HG03175 (cell line): ENCODE measurements at regions not wholly inside any gene's neighbourhood (a gene's known extent, or its start where the extent isn't known, plus 50 kb on each side); places are given as distances from the start of the nearest gene placed in this dataset.
"Not testable (repeated sequence)": the region's sequence is repeated elsewhere in the genome, so short reads cannot be mapped to it uniquely, and the experiment has no call there.

ENCODE experiments used
- ATAC-seq: cut with Tn5 transposase; IDR thresholded peaks from one replicate; pipeline ENCODE4 v1.9.1; 2021; ENCODE audit warnings: mild to moderate bottlenecking, moderate library complexity; ENCODE audit not compliant: unreplicated experiment

GRCh38 chr1:38614861-38615260 lies 244.7 kb downstream of the RRAGC start:
- no peak for ATAC-seq

- ATAC-seq: no peak
Observed at GRCh38 chr1:38613996-38614395, 245.6 kb downstream of the RRAGC start.

GRCh38 chr1:38612951-38613350 lies 246.6 kb downstream of the RRAGC start:
- ATAC-seq: no peak

- no peak for ATAC-seq
Observed at GRCh38 chr1:38611664-38612211, 247.8 kb downstream of the RRAGC start.

- no peak for ATAC-seq
Observed at GRCh38 chr1:38609166-38610025, 250.2 kb downstream of the RRAGC start.

- ATAC-seq: no peak
Observed at GRCh38 chr1:38608202-38608864, 251.2 kb downstream of the RRAGC start.

- ATAC-seq: no peak
Observed at GRCh38 chr1:38607526-38607925, 252.0 kb downstream of the RRAGC start.

- ATAC-seq: no peak
Observed at GRCh38 chr1:38605063-38605462, 254.5 kb downstream of the RRAGC start.

- no peak for ATAC-seq
Observed at GRCh38 chr1:38603907-38604306, 255.7 kb downstream of the RRAGC start.

GRCh38 chr1:38600905-38601304 lies 258.7 kb downstream of the RRAGC start:
- no peak for ATAC-seq

GRCh38 chr1:38600286-38600685 lies 259.3 kb downstream of the RRAGC start:
- no peak for ATAC-seq

GRCh38 chr1:38598118-38598517 lies 261.5 kb downstream of the RRAGC start:
- ATAC-seq: no peak

GRCh38 chr1:38589036-38589435 lies 270.5 kb downstream of the RRAGC start:
- ATAC-seq: no peak

- no peak for ATAC-seq
Observed at GRCh38 chr1:38587766-38588165, 271.8 kb downstream of the RRAGC start.

- no peak for ATAC-seq
Observed at GRCh38 chr1:38586993-38587646, 272.5 kb downstream of the RRAGC start.

GRCh38 chr1:38585971-38586370 lies 273.6 kb downstream of the RRAGC start:
- no peak for ATAC-seq

GRCh38 chr1:38585460-38585859 lies 274.1 kb downstream of the RRAGC start:
- ATAC-seq: no peak

GRCh38 chr1:38584448-38585355 lies 274.9 kb downstream of the RRAGC start:
- no peak for ATAC-seq

- not testable (repeated sequence) for ATAC-seq
Observed at GRCh38 chr1:38583287-38583686, 276.3 kb downstream of the RRAGC start.

GRCh38 chr1:38581396-38581795 lies 278.2 kb downstream of the RRAGC start:
- ATAC-seq: no peak
